Liver (tissue), 3 donors: ENCODE measurements at regions not wholly inside any gene's neighbourhood (a gene's known extent, or its start where the extent isn't known, plus 50 kb on each side); places are given as distances from the start of the nearest gene placed in this dataset.

Experiments
- HNF4A ChIP-seq, 2 donors: conservative IDR thresholded peaks; 2 replicates each; pipeline ENCODE4 v1.6.1; 2016; ENCODE audit warnings: antibody characterized with exemption in 2 of 2, mild to moderate bottlenecking in 2 of 2
- JUND ChIP-seq, 2 donors: IDR thresholded peaks; 2 replicates each; pipeline ENCODE4 v1.6.1; 2016; ENCODE audit warnings: antibody characterized with exemption in 2 of 2
- RAD21 ChIP-seq, 2 donors: IDR thresholded peaks; 2 replicates each; pipeline ENCODE4 v1.6.1; 2016; ENCODE audit warnings: antibody characterized with exemption in 2 of 2, mild to moderate bottlenecking in 2 of 2
- SP1 ChIP-seq: IDR thresholded peaks from 2 replicates; pipeline ENCODE4 v1.6.1; 2018; ENCODE audit warnings: antibody characterized with exemption, mild to moderate bottlenecking
- TAF1 ChIP-seq: conservative IDR thresholded peaks from 2 replicates; pipeline ENCODE4 v1.6.1; 2016; ENCODE audit warnings: antibody characterized with exemption, mild to moderate bottlenecking
- TF ChIP-seq, protein P1 (sequence below): fragments of 150-350 bp; IDR thresholded peaks from 2 replicates; pipeline ENCODE4 v1.5.1; 2017; ENCODE audit warnings: improper control_type of control experiment, low read depth, low read length; ENCODE audit not compliant: missing input control
- TF ChIP-seq, protein P2 (sequence below): IDR thresholded peaks from 2 replicates; pipeline ENCODE4 v1.6.1; 2016; ENCODE audit warnings: antibody characterized with exemption
- TF ChIP-seq, protein P3 (sequence below): IDR thresholded peaks from 2 replicates; pipeline ENCODE4 v1.6.1; 2016; ENCODE audit warnings: antibody characterized with exemption, mild to moderate bottlenecking
- donor health status: healthy.
- donor health status: healthy.

DNA sequence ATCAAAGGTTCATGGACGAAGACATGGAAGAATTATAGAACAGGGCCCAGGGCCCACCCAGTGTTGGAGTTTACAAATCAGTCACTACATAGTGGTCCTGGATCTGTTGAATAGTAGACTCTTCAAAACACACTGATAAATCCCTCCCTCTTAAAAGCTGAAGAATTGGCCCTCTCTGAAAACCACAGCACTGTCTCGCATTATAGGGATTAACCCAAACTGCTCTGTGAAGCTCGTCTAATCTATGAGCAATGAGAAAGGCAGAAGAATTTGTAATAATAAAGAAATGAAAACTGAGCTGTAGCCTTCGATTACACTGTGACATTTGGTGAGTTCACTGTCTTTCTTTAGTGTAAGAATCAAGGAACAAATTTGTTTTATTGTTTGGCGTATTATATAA is 92.5 kb upstream of the ZFP42 start:
- TF ChIP-seq, protein P1, sequence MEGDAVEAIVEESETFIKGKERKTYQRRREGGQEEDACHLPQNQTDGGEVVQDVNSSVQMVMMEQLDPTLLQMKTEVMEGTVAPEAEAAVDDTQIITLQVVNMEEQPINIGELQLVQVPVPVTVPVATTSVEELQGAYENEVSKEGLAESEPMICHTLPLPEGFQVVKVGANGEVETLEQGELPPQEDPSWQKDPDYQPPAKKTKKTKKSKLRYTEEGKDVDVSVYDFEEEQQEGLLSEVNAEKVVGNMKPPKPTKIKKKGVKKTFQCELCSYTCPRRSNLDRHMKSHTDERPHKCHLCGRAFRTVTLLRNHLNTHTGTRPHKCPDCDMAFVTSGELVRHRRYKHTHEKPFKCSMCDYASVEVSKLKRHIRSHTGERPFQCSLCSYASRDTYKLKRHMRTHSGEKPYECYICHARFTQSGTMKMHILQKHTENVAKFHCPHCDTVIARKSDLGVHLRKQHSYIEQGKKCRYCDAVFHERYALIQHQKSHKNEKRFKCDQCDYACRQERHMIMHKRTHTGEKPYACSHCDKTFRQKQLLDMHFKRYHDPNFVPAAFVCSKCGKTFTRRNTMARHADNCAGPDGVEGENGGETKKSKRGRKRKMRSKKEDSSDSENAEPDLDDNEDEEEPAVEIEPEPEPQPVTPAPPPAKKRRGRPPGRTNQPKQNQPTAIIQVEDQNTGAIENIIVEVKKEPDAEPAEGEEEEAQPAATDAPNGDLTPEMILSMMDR: no peak
- no peak for TF ChIP-seq RAD21 (IDR thresholded peaks at IDR 0.05)
- TF ChIP-seq, protein P2, sequence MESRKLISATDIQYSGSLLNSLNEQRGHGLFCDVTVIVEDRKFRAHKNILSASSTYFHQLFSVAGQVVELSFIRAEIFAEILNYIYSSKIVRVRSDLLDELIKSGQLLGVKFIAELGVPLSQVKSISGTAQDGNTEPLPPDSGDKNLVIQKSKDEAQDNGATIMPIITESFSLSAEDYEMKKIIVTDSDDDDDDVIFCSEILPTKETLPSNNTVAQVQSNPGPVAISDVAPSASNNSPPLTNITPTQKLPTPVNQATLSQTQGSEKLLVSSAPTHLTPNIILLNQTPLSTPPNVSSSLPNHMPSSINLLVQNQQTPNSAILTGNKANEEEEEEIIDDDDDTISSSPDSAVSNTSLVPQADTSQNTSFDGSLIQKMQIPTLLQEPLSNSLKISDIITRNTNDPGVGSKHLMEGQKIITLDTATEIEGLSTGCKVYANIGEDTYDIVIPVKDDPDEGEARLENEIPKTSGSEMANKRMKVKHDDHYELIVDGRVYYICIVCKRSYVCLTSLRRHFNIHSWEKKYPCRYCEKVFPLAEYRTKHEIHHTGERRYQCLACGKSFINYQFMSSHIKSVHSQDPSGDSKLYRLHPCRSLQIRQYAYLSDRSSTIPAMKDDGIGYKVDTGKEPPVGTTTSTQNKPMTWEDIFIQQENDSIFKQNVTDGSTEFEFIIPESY: no peak
- TF ChIP-seq HNF4A (conservative IDR thresholded peaks at IDR 0.05): no peak
- no peak for TF ChIP-seq TAF1
- no peak for TF ChIP-seq JUND (IDR thresholded peaks at IDR 0.05)
- TF ChIP-seq SP1: no peak
- TF ChIP-seq, protein P3, sequence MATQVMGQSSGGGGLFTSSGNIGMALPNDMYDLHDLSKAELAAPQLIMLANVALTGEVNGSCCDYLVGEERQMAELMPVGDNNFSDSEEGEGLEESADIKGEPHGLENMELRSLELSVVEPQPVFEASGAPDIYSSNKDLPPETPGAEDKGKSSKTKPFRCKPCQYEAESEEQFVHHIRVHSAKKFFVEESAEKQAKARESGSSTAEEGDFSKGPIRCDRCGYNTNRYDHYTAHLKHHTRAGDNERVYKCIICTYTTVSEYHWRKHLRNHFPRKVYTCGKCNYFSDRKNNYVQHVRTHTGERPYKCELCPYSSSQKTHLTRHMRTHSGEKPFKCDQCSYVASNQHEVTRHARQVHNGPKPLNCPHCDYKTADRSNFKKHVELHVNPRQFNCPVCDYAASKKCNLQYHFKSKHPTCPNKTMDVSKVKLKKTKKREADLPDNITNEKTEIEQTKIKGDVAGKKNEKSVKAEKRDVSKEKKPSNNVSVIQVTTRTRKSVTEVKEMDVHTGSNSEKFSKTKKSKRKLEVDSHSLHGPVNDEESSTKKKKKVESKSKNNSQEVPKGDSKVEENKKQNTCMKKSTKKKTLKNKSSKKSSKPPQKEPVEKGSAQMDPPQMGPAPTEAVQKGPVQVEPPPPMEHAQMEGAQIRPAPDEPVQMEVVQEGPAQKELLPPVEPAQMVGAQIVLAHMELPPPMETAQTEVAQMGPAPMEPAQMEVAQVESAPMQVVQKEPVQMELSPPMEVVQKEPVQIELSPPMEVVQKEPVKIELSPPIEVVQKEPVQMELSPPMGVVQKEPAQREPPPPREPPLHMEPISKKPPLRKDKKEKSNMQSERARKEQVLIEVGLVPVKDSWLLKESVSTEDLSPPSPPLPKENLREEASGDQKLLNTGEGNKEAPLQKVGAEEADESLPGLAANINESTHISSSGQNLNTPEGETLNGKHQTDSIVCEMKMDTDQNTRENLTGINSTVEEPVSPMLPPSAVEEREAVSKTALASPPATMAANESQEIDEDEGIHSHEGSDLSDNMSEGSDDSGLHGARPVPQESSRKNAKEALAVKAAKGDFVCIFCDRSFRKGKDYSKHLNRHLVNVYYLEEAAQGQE: no peak
